H9 (cell line): ENCODE measurements at regions not wholly inside any gene's neighbourhood (a gene's known extent, or its start where the extent isn't known, plus 50 kb on each side); places are given as distances from the start of the nearest gene placed in this dataset.

Experiments used
- DNase-seq: peaks from one replicate; pipeline ENCODE4 v3.0.0-alpha.2; 2017
- H2AFZ ChIP-seq: one replicate; pipeline ENCODE4 v1.6.1; 2013; ENCODE audit warnings: mild to moderate bottlenecking, low read length, control low read depth, moderate library complexity
- H2AK5ac ChIP-seq: 2 replicates; pipeline ENCODE4 v1.6.1; 2013; ENCODE audit warnings: low read length, control low read depth, mixed read lengths; ENCODE audit not compliant: insufficient read length
- H2BK120ac ChIP-seq: one replicate; pipeline ENCODE4 v1.6.1; 2013; ENCODE audit warnings: low read depth, mild to moderate bottlenecking, low read length, control low read depth, inconsistent platforms; ENCODE audit not compliant: poor library complexity, severe bottlenecking
- H2BK12ac ChIP-seq: 2 replicates; pipeline ENCODE4 v1.6.1; 2013; ENCODE audit warnings: low read length, control low read depth, mixed read lengths, low read depth; ENCODE audit not compliant: insufficient read length
- H2BK15ac ChIP-seq: 2 replicates; pipeline ENCODE4 v1.6.1; 2013; ENCODE audit warnings: low read depth, low read length, control low read depth
- H2BK20ac ChIP-seq: one replicate; pipeline ENCODE4 v1.6.1; 2013; ENCODE audit warnings: low read depth, mild to moderate bottlenecking, low read length, control low read depth, inconsistent platforms; ENCODE audit not compliant: poor library complexity, severe bottlenecking
- H2BK5ac ChIP-seq: 2 replicates; pipeline ENCODE4 v1.6.1; 2013; ENCODE audit warnings: low read length, control low read depth, mixed read lengths; ENCODE audit not compliant: insufficient read length
- H3K14ac ChIP-seq: 2 replicates; pipeline ENCODE4 v1.6.1; 2013; ENCODE audit warnings: low read length, control low read depth; ENCODE audit not compliant: insufficient read depth
- H3K18ac ChIP-seq: 2 replicates; pipeline ENCODE4 v1.6.1; 2013; ENCODE audit warnings: low read depth, mild to moderate bottlenecking, mixed read lengths, low read length, control low read depth; ENCODE audit not compliant: insufficient read length
- H3K23ac ChIP-seq: 2 replicates; pipeline ENCODE4 v1.6.1; 2013; ENCODE audit warnings: low read length, control low read depth, mixed read lengths, low read depth; ENCODE audit not compliant: insufficient read length
- H3K23me2 ChIP-seq: 2 replicates; pipeline ENCODE4 v1.6.1; 2013; ENCODE audit warnings: low read depth, mild to moderate bottlenecking, mixed read lengths, low read length, control low read depth; ENCODE audit not compliant: insufficient read length, poor library complexity, severe bottlenecking
- H3K27ac ChIP-seq: 2 replicates; pipeline ENCODE4 v1.5.1; 2013; ENCODE audit warnings: low read length, control low read depth, mixed read lengths, low read depth; ENCODE audit not compliant: insufficient read length
- H3K27me3 ChIP-seq: 2 replicates; pipeline ENCODE4 v1.6.1; 2013; ENCODE audit warnings: low read length, control low read depth, inconsistent platforms; ENCODE audit not compliant: insufficient read depth
- H3K4ac ChIP-seq: 2 replicates; pipeline ENCODE4 v1.6.1; 2013; ENCODE audit warnings: low read depth, mild to moderate bottlenecking, control low read depth, inconsistent platforms, low read length, moderate library complexity
- H3K4me1 ChIP-seq: 2 replicates; pipeline ENCODE4 v1.6.1; 2013; ENCODE audit warnings: low read length, control low read depth, inconsistent platforms; ENCODE audit not compliant: insufficient read depth
- H3K4me2 ChIP-seq: 2 replicates; pipeline ENCODE4 v1.6.1; 2013; ENCODE audit warnings: low read length, control low read depth, mixed read lengths; ENCODE audit not compliant: insufficient read length, insufficient read depth
- H3K56ac ChIP-seq: 2 replicates; pipeline ENCODE4 v1.6.1; 2013; ENCODE audit warnings: low read depth, mild to moderate bottlenecking, mixed read lengths, low read length, control low read depth; ENCODE audit not compliant: insufficient read length
- H3K79me1 ChIP-seq: 2 replicates; pipeline ENCODE4 v1.6.1; 2013; ENCODE audit warnings: low read depth, mild to moderate bottlenecking, moderate library complexity, low read length, control low read depth, inconsistent platforms; ENCODE audit not compliant: insufficient read depth, poor library complexity, severe bottlenecking
- H3K79me2 ChIP-seq: 2 replicates; pipeline ENCODE4 v1.6.1; 2013; ENCODE audit warnings: low read length, control low read depth, inconsistent platforms; ENCODE audit not compliant: insufficient read depth
- H3K9ac ChIP-seq: 2 replicates; pipeline ENCODE4 v1.6.1; 2013; ENCODE audit warnings: low read length, control low read depth, mixed read lengths; ENCODE audit not compliant: insufficient read length; ENCODE audit errors: extremely low read depth
- H3K9me3 ChIP-seq: one replicate; pipeline ENCODE4 v1.6.1; 2013; ENCODE audit warnings: low read depth, low read length, inconsistent platforms; ENCODE audit not compliant: control insufficient read depth
- H3T11ph ChIP-seq: one replicate; pipeline ENCODE4 v1.6.1; 2013; ENCODE audit warnings: mild to moderate bottlenecking, low read length, control low read depth, inconsistent platforms
- H4K20me1 ChIP-seq: one replicate; pipeline ENCODE4 v1.6.1; 2013; ENCODE audit not compliant: control insufficient read depth, insufficient read length, insufficient read depth
- H4K5ac ChIP-seq: 2 replicates; pipeline ENCODE4 v1.6.1; 2013; ENCODE audit warnings: low read depth, mild to moderate bottlenecking, mixed read lengths, low read length, control low read depth; ENCODE audit not compliant: insufficient read length
- H4K8ac ChIP-seq: replicated peaks from 2 replicates; pipeline ENCODE4 v1.6.1; 2013; ENCODE audit warnings: low read length, control low read depth, mixed read lengths, low read depth; ENCODE audit not compliant: insufficient read length
- H4K91ac ChIP-seq: 2 replicates; pipeline ENCODE4 v1.6.1; 2013; ENCODE audit warnings: low read depth, mild to moderate bottlenecking, moderate library complexity, mixed read lengths, low read length, control low read depth; ENCODE audit not compliant: insufficient read length
- H3K27ac Mint-ChIP-seq, 3 experiments: 2 replicates in 2 of 3; 3 replicates in 1 of 3; pipeline ENCODE4 v1.8.0; 2020 to 2021; ENCODE audit warnings: mixed read lengths in 3 of 3, mild to moderate bottlenecking in 1 of 3, moderate library complexity in 1 of 3
- H3K27me3 Mint-ChIP-seq: 2 replicates; pipeline ENCODE4 v1.8.0; 2021; ENCODE audit warnings: low read depth, mild to moderate bottlenecking, moderate library complexity, mixed read lengths
- H3K36me3 Mint-ChIP-seq, 3 experiments: 2 replicates in 2 of 3; 3 replicates in 1 of 3; pipeline ENCODE4 v1.8.0; 2020 to 2021; ENCODE audit warnings: low read depth in 3 of 3, mixed read lengths in 3 of 3; ENCODE audit not compliant: insufficient read depth in 1 of 3
- H3K4me1 Mint-ChIP-seq, 2 experiments: 2 replicates each; pipeline ENCODE4 v1.8.0; 2020; ENCODE audit warnings: mixed read lengths in 2 of 2
- H3K4me3 Mint-ChIP-seq, 2 experiments: 2 replicates in 1 of 2; 3 replicates in 1 of 2; pipeline ENCODE4 v1.8.0; 2020 to 2021; ENCODE audit warnings: mild to moderate bottlenecking in 2 of 2, mixed read lengths in 2 of 2, moderate library complexity in 1 of 2
- H3K9me3 Mint-ChIP-seq, 2 experiments: 2 replicates in 1 of 2; 3 replicates in 1 of 2; pipeline ENCODE4 v1.8.0; 2020; ENCODE audit warnings: mild to moderate bottlenecking in 2 of 2, mixed read lengths in 2 of 2, moderate library complexity in 1 of 2
- WGBS: extraction: QIAGEN DNeasy Blood & Tissue Kit; methylation state at CpG from one replicate; pipeline ENCODE4 v1.1.7; 2013; ENCODE audit warnings: missing lambda C conversion rate, low lambda C conversion rate, mixed read lengths; ENCODE audit not compliant: insufficient read length; ENCODE audit errors: extremely low coverage; 5-methylcytosine and 5-hydroxymethylcytosine counted together
- TF ChIP-seq, protein P1 (sequence below): fragments of 200-600 bp; sonication (generic); conservative IDR thresholded peaks from 3 replicates; pipeline ENCODE4 v1.8.0; 2021; ENCODE audit warnings: antibody characterized with exemption, mild to moderate bottlenecking

DNA sequence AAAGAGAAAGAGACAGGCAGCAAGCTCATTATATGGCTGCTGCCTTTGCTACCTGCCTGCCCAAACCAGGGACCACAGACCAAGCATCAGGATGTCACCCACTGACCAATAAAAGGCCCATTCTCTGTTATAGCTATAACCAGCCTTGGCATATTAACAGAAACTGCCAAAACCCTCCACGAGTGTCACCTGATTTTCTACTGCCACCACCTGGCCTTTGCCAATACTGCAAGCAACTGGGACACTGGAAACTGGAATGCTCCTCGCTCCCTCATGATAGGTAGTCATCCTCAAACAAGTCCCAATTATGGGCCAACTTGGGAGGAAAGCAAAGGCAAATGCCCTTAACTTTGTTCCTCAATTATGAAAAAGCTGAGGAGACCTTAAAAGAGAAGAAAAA is 76.0 kb downstream of the SPIN4 start:
- Histone ChIP-seq H2BK15ac (no peak overlapping the region), H3K4ac (no peak overlapping the region), H3T11ph (no peak overlapping the region), H3K23me2 (no peaks in the 10 kb centered on the region), H2AFZ (no peak overlapping the region), H3K4me1 (no peaks in the 10 kb centered on the region), H3K79me2 (no peaks in the 10 kb centered on the region), H3K79me1 (no peaks in the 10 kb centered on the region), H3K56ac (no peak overlapping the region), H4K5ac (no peak overlapping the region), H2BK120ac (no peak overlapping the region), H3K27ac (no peak overlapping the region), H4K20me1 (no peaks in the 10 kb centered on the region), H3K4me2 (no peak overlapping the region), H2AK5ac (no peak overlapping the region), H3K18ac (no peak overlapping the region), H2BK20ac (no peak overlapping the region), H3K9ac (no peak overlapping the region), H3K23ac (no peak overlapping the region), H4K8ac (no peak overlapping the region), H3K9me3 (peaks cover 24% of the 10 kb centered on the region), H2BK12ac (no peak overlapping the region), H2BK5ac (no peak overlapping the region), H4K91ac (no peak overlapping the region), H3K27me3 (no peaks in the 10 kb centered on the region), H3K14ac (no peak overlapping the region)
- H3K27me3 Mint-ChIP-seq, result no peaks in the 10 kb centered on the region
- H3K4me1 Mint-ChIP-seq, result peaks cover 0 to 5% of the 10 kb centered on the region in 2 experiments; a peak in 1 of 4 replicates
- peaks cover 0 to 3% (median 2%) of the 10 kb centered on the region in 3 experiments; a peak in 3 of 7 replicates for H3K36me3 Mint-ChIP-seq
- peaks cover 48 to 53% of the 10 kb centered on the region in 2 experiments for H3K9me3 Mint-ChIP-seq
- WGBS, result no CpG with 5 or more reads among the region's 2 CpGs
- H3K4me3 Mint-ChIP-seq, result no peak overlapping the region
- H3K27ac Mint-ChIP-seq, result no peak overlapping the region
- peak; percentile 35 for DNase-seq
- TF ChIP-seq, protein P1, sequence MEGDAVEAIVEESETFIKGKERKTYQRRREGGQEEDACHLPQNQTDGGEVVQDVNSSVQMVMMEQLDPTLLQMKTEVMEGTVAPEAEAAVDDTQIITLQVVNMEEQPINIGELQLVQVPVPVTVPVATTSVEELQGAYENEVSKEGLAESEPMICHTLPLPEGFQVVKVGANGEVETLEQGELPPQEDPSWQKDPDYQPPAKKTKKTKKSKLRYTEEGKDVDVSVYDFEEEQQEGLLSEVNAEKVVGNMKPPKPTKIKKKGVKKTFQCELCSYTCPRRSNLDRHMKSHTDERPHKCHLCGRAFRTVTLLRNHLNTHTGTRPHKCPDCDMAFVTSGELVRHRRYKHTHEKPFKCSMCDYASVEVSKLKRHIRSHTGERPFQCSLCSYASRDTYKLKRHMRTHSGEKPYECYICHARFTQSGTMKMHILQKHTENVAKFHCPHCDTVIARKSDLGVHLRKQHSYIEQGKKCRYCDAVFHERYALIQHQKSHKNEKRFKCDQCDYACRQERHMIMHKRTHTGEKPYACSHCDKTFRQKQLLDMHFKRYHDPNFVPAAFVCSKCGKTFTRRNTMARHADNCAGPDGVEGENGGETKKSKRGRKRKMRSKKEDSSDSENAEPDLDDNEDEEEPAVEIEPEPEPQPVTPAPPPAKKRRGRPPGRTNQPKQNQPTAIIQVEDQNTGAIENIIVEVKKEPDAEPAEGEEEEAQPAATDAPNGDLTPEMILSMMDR, result peak; percentile 62
